GM11168 (cell line): ENCODE measurements at regions not wholly inside any gene's neighbourhood (a gene's known extent, or its start where the extent isn't known, plus 50 kb on each side); places are given as distances from the start of the nearest gene placed in this dataset.
"Not testable (repeated sequence)": the region's sequence is repeated elsewhere in the genome, so short reads cannot be mapped to it uniquely, and the experiment has no call there.

ENCODE experiments used
- in situ Hi-C: fragments of 300-500 bp; cut with MboI; formaldehyde crosslinking; loops from one replicate; pipeline ENCODE4 v1.12.0; 2022; ENCODE audit warnings: low sequenced_read_pairs; ENCODE audit not compliant: unreplicated experiment

DNA sequence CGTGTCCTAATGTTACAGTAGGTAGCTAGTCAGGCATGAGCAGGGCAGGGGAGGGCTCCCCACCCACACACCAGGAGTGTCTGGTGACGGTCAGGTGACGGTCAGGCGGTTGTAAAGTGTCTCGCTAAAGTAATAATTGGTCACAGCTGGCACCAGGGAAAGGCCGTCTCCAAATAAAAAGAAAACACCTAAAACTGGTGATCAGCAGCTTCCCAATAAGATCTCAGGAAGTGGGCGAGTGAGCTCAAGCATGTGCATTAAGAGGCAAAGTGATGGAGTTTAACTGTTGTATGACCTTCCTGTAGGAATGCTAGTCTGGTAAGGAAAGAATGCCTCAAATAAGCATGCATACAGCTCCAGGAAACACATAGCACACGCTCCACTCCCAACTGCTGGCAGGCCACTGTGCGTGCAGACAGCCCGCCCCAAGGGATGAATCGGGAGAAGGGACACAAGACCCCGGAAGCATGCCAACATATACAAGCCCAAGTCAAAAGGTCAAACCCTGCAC is 177.1 kb downstream of the RNF144A start:
- in situ Hi-C loops, result no loop called here

DNA sequence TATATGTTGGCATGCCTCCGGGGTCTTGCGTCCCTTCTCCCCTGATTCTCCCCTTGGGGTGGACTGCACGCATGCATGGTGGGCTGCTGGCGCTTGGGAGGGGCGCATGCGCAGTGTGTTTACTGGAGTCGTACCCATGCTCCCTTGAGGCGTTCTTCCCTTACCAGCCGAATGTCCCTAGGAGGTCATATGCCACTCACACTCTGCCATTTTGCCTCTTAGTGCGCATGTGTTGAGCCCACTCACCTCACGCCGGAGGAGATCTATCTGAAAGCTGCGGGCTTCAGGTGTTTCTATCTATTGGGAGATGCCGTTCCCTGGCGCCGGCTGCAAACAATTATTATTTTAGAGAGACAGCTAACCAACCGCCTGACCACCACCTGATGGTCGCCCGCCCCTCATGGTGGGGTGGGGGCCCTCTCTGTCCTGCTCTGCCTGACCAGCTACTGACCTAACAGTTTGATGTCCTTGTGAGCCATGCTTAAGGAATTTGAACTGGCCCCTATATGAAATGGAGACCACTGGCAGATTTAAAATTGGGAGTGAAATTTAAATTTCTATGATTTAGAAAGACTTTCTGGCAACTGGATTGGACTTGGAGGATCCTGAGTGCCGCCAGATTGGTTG is 179.6 kb downstream of the RNF144A start:
- in situ Hi-C loops, result no loop called here

DNA sequence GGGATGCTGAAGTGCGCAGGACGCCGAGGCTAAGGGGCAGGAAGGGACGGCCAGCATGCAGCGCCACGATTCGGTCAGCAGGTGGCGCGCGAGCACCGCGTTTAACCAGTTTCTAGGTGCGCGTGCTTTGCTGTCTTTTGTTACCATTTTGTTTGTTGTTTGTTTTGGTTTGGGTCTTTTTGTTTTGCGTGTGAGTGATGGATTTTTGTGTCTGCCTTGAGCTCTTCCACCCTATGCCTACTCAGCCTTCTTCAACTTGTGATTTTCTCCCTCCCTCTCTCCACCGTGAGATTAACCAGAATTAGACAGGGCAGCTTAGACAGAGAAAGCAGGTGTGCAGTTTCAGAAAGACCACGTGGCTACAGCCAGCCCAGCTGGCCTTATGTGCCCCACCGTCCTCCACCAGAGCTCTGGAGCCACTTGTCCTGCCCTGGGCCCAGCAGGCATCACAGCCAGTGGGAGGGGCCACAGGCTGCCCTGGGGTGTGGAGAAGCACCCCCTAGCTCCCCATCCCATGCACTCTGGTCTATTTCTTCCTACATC is 180.2 kb downstream of the RNF144A start:
- in situ Hi-C loops, result no loop called here

DNA sequence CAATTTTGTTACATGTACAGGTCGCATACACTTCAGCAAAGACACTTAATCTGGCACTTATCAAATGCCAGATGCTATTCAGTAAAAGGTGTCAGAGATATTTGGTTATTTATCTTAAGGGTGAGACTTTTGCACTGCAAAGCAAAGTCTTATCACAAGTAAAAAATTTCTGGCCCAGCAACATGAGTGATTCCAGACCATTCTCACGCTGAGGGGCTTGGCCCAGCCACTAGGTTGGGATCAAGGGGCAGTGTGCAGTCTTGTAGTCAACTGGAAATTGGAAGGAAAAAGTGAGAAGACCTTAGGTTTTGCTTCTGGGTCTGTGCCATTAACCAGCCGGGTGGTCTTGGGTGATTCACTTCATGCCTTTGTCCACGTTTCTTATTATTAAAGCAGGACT is 181.6 kb downstream of the RNF144A start:
- in situ Hi-C loops, result no loop called here

DNA sequence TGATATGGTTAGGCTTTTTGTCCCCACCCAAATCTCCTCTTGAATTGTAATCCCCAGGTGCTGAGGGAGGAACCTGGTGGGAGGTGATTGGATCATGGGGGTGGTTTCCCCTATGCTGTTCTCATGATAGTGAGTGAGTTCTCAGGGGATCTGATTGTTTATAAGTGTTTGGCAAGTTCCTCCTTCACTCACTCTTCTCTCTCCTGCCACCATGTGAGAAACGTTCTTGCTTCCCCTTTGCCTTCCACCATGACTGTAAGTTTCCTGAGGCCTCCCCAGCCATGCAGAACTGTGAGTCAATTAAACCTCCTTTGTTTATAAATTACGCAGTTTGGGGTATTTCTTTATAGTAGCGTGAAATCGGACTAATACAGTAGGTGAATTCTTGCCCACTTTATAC is 182.5 kb downstream of the RNF144A start:
- in situ Hi-C loops, result not testable (repeated sequence)

DNA sequence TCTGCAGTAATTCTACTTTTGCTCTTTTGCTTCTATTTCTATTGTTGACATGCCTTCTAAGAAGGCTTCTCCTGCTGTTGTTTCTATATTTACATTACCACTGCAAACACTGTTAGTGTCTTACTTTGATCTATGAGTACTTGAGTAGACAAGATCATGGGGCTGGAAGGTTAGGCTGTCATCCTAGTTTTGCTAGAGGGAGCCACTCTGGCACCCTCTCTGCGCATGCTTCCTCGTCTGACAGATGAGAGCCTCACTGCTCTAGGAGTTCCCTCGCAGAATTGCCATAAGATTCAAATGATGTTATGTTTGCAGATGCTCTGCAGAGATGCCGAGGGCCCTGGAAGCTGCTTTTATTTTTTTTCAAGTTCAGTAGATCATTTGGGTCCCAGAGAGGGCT is 185.6 kb downstream of the RNF144A start:
- in situ Hi-C loops, result no loop called here

DNA sequence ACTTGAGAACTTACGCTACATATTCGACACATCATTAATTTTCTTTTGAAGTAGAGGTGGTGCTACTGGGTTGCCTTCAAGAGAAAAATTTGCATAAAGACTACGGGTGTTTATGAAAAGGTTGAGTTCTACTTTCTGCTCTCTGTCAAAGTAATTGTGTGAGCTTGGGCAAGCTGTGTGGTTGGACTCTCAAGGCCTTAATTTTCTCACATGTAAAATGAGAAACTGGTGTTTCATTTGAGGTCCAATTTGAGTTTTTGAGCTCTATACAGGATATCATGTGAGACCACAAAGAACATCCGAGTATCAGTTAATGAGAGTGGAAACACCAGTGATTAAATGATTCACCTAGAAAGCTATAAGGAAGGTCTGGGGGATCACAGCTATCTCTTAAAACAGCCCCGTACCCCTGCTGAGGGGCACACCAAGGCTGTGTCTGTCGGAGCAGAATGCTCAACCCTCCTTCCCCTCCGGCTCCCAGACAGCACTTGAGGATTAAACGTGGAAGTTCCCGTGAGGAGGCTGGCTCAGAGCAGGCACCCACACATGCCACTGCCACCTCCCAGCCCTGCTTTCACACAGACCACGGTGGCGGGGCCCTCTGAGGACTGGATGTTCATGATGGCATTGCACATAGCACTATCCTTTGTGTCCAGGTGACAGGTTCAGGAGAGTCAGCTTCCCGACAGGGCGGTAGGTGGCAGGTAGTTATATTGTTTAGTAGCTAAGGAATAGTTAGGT is 191.8 kb downstream of the RNF144A start:
- in situ Hi-C loops, result no loop called here

DNA sequence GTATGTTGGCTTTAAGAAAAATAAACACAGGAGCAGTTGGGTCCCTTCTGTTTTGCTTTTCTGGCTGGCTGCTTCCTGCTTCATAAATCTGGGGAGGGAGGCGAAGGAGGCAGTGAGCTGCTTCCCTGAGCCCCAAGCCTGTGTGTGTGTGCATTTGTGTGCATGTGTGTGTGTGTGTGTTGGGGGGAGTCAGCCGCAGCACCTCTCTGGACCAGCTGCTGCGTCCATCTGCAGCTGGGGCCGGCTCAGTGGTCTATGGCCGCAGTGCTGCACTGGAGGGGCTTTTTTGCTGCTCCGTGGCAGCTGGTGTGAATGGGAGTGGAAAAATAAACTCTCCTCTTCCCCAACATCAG is 192.3 kb downstream of the RNF144A start:
- in situ Hi-C loops, result no loop called here

DNA sequence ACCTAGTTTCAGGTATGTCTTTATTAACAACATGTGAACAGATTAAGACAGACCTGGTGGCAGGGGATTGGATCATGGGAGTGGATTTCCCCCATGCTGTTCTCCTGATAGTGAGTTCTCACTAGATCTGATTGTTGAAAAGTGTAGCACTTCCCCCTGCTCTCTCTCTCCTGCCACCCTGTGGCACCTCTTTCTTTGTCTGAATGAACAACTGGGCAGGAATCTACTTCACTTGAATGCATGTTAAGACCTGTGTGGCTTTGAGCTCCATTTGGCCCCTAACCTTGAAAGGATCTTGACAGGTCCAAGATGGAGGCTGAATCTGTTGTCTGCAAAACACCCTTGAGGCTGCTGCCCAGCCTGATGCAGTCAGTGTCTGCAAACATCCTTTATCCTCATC is 194.4 kb downstream of the RNF144A start:
- in situ Hi-C loops, result no loop called here

DNA sequence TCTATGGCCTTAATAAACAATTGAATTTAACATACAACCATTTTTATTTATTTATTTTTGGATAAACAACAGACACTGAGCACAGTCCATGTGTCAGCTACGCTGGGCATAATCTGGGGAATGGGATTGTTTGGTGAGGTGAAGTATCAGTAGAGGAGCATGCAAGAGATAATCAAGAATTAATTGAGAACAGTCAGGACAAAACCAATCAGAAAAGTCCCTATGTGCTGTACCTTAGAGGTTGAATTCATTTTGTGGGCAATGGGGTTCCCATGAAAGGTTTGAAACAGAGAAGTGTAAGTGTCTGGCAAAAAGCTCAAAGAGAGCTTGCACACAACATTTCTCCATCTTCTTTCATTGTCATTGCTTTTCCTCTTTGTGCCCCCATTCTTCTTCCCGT is 198.2 kb downstream of the RNF144A start:
- in situ Hi-C loops, result no loop called here

DNA sequence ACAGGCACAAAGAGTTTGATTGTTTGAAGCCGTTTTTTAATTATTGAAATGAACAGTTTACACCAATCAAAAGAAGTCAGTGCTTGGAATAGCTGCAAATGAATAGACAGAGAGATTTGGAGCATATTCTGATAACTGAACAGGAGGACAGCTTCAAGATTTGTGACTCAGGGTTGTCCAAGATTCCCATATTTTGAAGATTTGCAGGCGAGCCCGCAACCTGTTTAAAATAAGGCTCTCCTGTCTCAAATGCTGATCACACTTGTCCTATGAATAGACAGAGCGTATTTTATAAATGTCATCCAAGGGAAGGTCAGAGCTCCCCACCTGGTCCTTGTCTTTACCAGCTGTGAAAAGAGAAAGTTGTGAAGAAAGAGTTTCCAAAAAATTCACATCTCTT is 198.7 kb downstream of the RNF144A start:
- in situ Hi-C loops, result no loop called here

DNA sequence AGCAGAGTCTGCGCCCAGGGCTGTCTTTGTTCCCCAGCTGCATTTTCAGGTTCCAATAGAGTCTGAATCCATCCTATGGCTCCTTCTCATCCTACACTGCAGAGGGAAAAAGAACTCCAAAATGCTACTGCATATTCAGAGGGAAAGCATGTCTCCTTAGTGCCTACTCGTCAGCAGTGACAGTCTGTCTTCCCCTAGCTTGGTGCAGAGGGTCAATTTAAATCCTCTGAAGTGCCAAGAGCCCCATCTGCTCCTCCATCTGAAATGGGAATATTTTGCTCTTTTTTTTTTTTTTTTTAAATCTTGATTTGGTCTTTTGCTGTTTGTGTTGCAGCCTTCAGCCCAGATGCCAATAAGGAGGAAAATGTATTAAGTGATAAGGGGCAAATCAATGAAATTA is 199.3 kb downstream of the RNF144A start:
- in situ Hi-C loops, result no loop called here

DNA sequence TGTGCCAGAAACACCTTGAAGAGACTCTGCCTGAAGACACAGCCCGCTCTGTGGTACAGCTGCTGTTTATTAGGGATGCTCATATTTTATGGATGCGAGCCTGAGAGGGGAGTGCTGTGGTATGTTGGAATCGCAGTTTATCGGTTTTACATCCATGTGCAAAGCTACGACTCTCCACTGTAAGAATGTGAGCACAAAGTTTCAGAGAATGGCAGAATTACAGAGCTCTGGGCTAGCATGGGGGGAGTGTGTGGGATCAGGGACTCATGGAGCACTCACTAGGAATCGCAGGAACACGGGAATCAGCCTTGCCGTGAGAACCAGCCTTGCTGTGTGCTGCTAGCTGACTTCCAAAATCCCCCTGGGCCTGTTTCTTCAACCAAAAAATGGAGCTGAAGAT is 199.9 kb downstream of the RNF144A start:
- in situ Hi-C loops, result no loop called here

DNA sequence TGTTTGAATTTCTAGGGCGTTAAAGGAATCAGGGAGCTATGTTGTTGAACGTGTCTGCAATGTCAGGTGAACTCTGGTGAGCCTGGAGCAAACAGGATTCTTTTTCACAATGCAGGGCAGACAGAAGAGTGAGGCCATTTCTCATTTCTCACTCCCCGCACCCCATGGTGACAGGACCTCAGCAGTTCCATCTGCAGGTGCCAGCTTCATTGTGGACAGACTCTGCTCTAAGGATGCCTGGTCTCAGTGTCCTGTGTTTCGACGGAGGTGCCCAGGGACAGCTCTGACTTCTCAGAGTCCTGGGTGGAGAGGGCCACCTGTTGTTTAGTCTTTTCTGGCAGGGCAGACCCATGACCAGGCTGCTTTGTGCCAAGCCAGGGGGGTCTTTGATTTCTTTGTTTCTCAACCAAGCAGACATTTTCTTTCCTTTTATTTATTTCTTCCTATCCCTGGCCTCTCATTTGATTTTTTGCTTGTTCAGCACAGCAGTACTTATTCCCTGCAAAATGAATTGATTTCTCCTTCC is 201.5 kb downstream of the RNF144A start:
- in situ Hi-C loops, result no loop called here

DNA sequence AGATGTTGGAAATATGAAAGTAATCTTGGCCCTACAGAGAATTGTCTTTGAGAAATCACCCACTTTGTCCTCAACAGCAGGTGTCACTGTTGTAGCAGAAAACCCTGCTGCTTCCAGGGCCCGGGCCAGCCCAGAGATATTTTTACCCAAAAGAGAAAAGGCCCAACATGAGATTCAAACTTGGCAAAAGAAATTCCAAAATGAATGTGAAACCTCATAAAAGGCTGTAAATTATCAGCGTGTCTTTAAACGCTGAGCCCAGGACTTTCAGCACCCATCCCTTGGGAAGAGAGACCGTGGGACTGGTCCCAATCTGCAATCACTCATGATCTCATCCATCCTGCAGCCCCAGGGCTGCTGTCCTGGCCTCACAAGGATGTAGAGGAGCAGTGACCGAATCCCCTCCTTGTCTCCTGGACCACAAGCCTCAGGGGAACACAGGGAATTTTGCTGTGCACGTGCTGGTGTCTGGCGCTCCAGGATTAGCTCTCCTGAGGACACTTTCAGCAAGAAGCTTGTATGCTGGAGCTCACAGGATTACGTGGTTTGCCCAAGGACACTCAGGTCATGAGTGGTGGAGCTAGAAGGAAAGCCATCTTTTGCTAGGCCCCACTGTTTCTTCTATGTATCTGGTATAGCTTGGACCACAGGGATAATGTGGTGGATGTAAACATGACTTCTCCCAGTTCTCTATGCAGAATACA is 202.1 kb downstream of the RNF144A start:
- in situ Hi-C loops, result no loop called here

DNA sequence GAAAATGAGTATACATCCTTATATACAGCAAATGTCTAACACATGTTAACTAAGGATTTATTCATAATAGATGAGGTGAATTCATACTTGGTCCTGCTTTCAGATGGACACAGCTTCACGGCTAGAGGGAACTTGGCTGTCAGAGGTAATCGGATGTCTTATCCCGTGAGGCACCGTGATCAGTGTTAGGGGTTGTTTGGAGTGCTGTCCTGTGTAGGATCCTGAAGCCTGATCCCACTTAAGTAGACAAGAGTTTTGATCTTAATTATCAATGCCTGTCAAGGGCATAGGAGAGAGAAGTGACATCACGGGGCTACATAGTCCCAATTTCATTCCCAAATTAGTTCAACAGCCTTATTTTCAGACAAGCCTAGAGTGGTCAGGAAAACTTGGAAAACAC is 204.6 kb downstream of the RNF144A start:
- in situ Hi-C loops, result no loop called here

DNA sequence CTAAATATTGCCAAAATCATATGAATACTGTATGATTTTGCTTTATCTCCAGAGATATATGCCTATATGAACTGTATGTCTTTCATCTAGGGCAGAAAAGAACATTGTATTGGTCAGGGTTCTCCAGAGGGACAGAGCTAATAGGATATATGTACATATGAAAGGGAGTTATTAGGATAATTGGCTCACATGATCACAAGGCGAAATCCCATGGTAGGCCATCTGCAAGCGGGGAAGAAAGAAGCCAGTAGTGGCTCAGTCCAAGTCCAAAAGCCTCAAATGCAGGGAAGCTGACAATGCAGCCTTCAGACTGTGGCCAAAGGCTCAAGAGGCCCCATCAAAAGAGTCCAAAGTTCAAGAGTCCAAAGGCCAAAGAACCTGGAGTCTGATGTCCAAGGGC is 209.9 kb downstream of the RNF144A start:
- in situ Hi-C loops, result no loop called here

DNA sequence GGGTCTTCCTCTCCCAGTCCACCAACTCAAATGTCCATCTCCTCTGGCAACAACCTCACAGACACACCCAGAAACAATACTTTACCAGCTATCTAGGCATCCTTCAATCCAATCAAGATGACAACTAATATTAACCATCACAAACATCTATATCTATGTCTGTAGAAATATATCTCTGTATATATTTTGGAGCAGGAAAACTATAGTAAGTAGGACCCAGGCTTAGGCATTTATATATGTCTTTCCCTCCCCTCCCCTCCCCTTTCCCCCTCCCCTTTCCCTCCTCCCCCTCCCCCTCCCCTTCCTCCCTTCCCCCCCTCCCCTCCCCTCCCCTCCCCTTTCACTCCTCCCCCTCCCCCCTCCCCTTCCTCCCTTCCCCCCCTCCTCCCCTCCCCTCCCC is 210.5 kb downstream of the RNF144A start:
- in situ Hi-C loops, result no loop called here

DNA sequence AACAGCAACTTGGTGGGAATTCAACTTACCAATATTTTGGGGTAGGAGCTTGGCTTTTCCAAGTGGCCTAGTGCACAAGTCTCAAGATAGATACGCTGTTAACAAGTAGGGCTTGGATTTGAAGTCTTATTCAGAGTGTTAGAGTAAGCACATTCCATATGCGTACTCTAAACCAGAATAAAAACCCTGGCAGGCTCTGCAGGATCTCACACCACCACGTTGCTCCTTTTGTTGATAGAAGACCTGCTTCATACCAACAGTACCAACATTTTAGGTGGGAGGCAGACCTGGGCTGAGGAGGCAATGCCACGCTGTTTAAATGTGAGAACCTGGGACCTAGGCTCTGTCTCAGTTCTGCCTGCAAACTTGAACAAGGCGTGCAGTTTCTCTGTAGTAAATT is 214.0 kb downstream of the RNF144A start:
- in situ Hi-C loops, result no loop called here

DNA sequence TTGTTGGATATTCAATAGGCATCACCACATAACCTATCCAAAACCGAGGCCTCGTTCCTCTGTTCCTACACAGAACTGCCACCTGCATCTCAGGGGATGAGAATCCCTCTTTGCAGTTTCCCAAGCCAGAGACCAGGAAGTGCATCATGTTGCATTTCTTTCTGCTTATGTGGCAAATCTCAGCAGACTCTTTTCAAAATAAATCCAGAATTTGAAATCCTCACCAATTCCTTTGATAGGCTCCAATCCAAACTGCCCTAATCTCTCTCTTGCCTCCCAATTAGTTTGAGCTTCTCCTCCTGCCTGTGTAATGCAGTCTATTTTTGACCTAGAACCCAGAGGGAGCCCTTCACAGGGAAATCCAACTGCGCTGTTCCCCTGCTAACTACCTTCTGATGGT is 215.5 kb downstream of the RNF144A start:
- in situ Hi-C loops, result no loop called here

DNA sequence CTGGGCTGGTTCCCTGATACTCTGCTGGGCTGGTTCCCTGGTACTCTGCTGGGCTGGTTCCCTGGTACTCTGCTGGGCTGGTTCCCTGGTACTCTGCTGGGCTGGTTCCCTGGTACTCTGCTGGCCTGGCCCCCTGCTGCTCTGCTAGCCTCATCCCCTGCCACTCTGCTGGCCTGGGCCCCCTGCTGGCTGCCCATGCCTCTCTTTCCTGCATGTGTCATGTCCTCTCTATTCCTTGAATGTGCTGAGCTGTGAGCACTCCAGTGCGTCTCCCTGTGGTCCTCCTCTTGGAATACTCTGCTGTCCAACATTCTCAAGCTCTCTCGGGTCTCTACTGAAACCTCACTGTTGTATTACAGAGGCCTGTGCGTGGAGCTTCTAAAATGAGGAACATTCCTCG is 216.3 kb downstream of the RNF144A start:
- in situ Hi-C loops, result no loop called here
